HEK293 (cell line): ENCODE measurements at regions not wholly inside any gene's neighbourhood (a gene's known extent, or its start where the extent isn't known, plus 50 kb on each side); places are given as distances from the start of the nearest gene placed in this dataset.

ENCODE experiments used
- CTCF ChIA-PET: fragments of 350-600 bp; formaldehyde crosslinking; extraction: SDS; loops from one replicate; lab custom pipeline; 2021; ENCODE audit warnings: antibody characterized with exemption; lab: Yijun Ruan, JAX
- POLR2A ChIA-PET: fragments of 300-600 bp; formaldehyde crosslinking; extraction: SDS; loops from one replicate; lab custom pipeline; 2020; ENCODE audit warnings: antibody characterized with exemption, inconsistent platforms; lab: Yijun Ruan, JAX
- H3K27ac ChIP-seq: fragments of 200-500 bp; sonication (Bioruptor generic); 2 replicates; pipeline ENCODE4 v1.5.1; 2014; ENCODE audit warnings: low read depth, low read length, control low read depth, inconsistent platforms; ENCODE audit errors: extremely low read depth
- H3K36me3 ChIP-seq, 2 experiments: fragments of 200-500 bp in 1 of 2; sonication (Bioruptor generic) in 1 of 2; 1 replicate in 1 of 2; 2 replicates in 1 of 2; pipeline ENCODE4 v1.5.1; 2014 to 2017; ENCODE audit warnings: inconsistent platforms in 2 of 2, low read length in 2 of 2; ENCODE audit not compliant: control insufficient read depth in 2 of 2, insufficient read depth in 1 of 2
- H3K4me1 ChIP-seq: fragments of 200-500 bp; sonication (Bioruptor generic); 2 replicates; pipeline ENCODE4 v1.5.1; 2014; ENCODE audit warnings: mild to moderate bottlenecking, low read length, inconsistent platforms; ENCODE audit not compliant: control insufficient read depth, insufficient read depth
- H3K4me3 ChIP-seq: 2 replicates; pipeline ENCODE4 v1.5.1; 2011; ENCODE audit warnings: low read depth, mild to moderate bottlenecking, control low read depth, low read length, moderate library complexity
- H3K9me3 ChIP-seq: fragments of 200-500 bp; sonication (Bioruptor generic); 2 replicates; pipeline ENCODE4 v1.5.1; 2014; ENCODE audit warnings: low read depth, low read length, inconsistent platforms; ENCODE audit not compliant: control insufficient read depth, insufficient read depth
- GFI1B ChIP-seq: fragments of 450-650 bp; formaldehyde crosslinking; IDR thresholded peaks from 2 replicates; pipeline ENCODE4 v1.5.1; 2016; ENCODE audit warnings: missing biosample characterization, missing genetic modification characterization
- HOXC10 ChIP-seq: sonication (generic); formaldehyde crosslinking; IDR thresholded peaks from 2 replicates; pipeline ENCODE4 v1.8.1; 2023; ENCODE audit warnings: mild to moderate bottlenecking, missing genetic modification reagents
- KLF9 ChIP-seq: fragments of 450-650 bp; formaldehyde crosslinking; IDR thresholded peaks from 2 replicates; pipeline ENCODE4 v1.5.1; 2016; ENCODE audit warnings: missing biosample characterization, missing genetic modification characterization, low read depth
- ZNF10 ChIP-seq: fragments of 450-650 bp; formaldehyde crosslinking; IDR thresholded peaks from 2 replicates; pipeline ENCODE4 v1.5.1; 2017; ENCODE audit warnings: missing biosample characterization, missing genetic modification characterization
- ZNF114 ChIP-seq: fragments of 450-650 bp; formaldehyde crosslinking; IDR thresholded peaks from 2 replicates; pipeline ENCODE4 v1.5.0; 2017; ENCODE audit warnings: missing biosample characterization, missing genetic modification characterization
- ZNF121 ChIP-seq: fragments of 450-650 bp; formaldehyde crosslinking; IDR thresholded peaks from 2 replicates; pipeline ENCODE4 v1.5.1; 2016; ENCODE audit warnings: missing biosample characterization, missing genetic modification characterization
- ZNF133 ChIP-seq: fragments of 450-650 bp; formaldehyde crosslinking; IDR thresholded peaks from 2 replicates; pipeline ENCODE4 v1.5.1; 2016; ENCODE audit warnings: missing biosample characterization, missing genetic modification characterization
- ZNF2 ChIP-seq: fragments of 450-650 bp; formaldehyde crosslinking; IDR thresholded peaks from 2 replicates; pipeline ENCODE4 v1.5.1; 2016; ENCODE audit warnings: missing biosample characterization, missing genetic modification characterization
- ZNF302 ChIP-seq: fragments of 450-650 bp; formaldehyde crosslinking; IDR thresholded peaks from 2 replicates; pipeline ENCODE4 v1.5.1; 2016; ENCODE audit warnings: missing biosample characterization, missing genetic modification characterization, low read depth
- ZNF398 ChIP-seq: fragments of 450-650 bp; formaldehyde crosslinking; IDR thresholded peaks from 2 replicates; pipeline ENCODE4 v1.5.1; 2017; ENCODE audit warnings: missing biosample characterization, missing genetic modification characterization
- ZNF558 ChIP-seq: fragments of 450-650 bp; formaldehyde crosslinking; IDR thresholded peaks from 2 replicates; pipeline ENCODE4 v1.5.1; 2016; ENCODE audit warnings: missing biosample characterization, missing genetic modification characterization
- ZNF571 ChIP-seq: fragments of 450-650 bp; formaldehyde crosslinking; IDR thresholded peaks from 2 replicates; pipeline ENCODE4 v1.5.0; 2017; ENCODE audit warnings: missing biosample characterization, missing genetic modification characterization
- ZNF585B ChIP-seq: fragments of 450-650 bp; formaldehyde crosslinking; IDR thresholded peaks from 2 replicates; pipeline ENCODE4 v1.5.1; 2016; ENCODE audit warnings: missing biosample characterization, missing genetic modification characterization
- ZNF610 ChIP-seq: fragments of 450-650 bp; formaldehyde crosslinking; IDR thresholded peaks from 2 replicates; pipeline ENCODE4 v1.5.1; 2016; ENCODE audit warnings: missing biosample characterization, missing genetic modification characterization, borderline replicate concordance
- ZNF624 ChIP-seq: fragments of 450-650 bp; formaldehyde crosslinking; IDR thresholded peaks from 2 replicates; pipeline ENCODE4 v1.5.1; 2017; ENCODE audit warnings: missing biosample characterization, missing genetic modification characterization
- ZNF658 ChIP-seq: fragments of 450-650 bp; formaldehyde crosslinking; IDR thresholded peaks from 2 replicates; pipeline ENCODE4; 2016; ENCODE audit warnings: missing biosample characterization, missing genetic modification characterization
- ZNF76 ChIP-seq: fragments of 450-650 bp; formaldehyde crosslinking; IDR thresholded peaks from 2 replicates; pipeline ENCODE4; 2016; ENCODE audit warnings: low read depth, missing biosample characterization, missing genetic modification characterization, borderline replicate concordance
- ZNF830 ChIP-seq: fragments of 450-650 bp; IDR thresholded peaks from 2 replicates; pipeline ENCODE4 v1.5.0; 2018; ENCODE audit warnings: missing biosample characterization, missing genetic modification characterization, low read depth, mild to moderate bottlenecking, moderate library complexity
- TF ChIP-seq, protein P1 (sequence below): fragments of 450-650 bp; formaldehyde crosslinking; IDR thresholded peaks from 2 replicates; pipeline ENCODE4 v1.5.1; 2016; ENCODE audit warnings: missing biosample characterization, missing genetic modification characterization
- TF ChIP-seq, protein P2 (sequence below): fragments of 450-650 bp; formaldehyde crosslinking; optimal IDR thresholded peaks from 2 replicates; pipeline ENCODE3; 2016; ENCODE audit warnings: missing biosample characterization, mild to moderate bottlenecking, missing genetic modification characterization
- TF ChIP-seq, protein P3 (sequence below): IDR thresholded peaks from 2 replicates; pipeline ENCODE4 v1.6.1; 2011; ENCODE audit warnings: mild to moderate bottlenecking, low read depth, low read length, borderline replicate concordance

GRCh38 chr5:135254183-135254582, 144.8 kb downstream of the MACROH2A1 start:
- TF ChIP-seq ZNF624 (no peak), ZNF114 (tag by site-specific recombination) (no peak), ZNF133 (tag by site-specific recombination) (no peak), HOXC10 (CRISPR knock-in tag) (no peak), ZNF10 (tag by site-specific recombination) (no peak), ZNF76 (tag by site-specific recombination) (no peak), ZNF830 (no peak), ZNF658 (tag by site-specific recombination) (no peak), ZNF121 (no peak)
- TF ChIP-seq, protein P1, sequence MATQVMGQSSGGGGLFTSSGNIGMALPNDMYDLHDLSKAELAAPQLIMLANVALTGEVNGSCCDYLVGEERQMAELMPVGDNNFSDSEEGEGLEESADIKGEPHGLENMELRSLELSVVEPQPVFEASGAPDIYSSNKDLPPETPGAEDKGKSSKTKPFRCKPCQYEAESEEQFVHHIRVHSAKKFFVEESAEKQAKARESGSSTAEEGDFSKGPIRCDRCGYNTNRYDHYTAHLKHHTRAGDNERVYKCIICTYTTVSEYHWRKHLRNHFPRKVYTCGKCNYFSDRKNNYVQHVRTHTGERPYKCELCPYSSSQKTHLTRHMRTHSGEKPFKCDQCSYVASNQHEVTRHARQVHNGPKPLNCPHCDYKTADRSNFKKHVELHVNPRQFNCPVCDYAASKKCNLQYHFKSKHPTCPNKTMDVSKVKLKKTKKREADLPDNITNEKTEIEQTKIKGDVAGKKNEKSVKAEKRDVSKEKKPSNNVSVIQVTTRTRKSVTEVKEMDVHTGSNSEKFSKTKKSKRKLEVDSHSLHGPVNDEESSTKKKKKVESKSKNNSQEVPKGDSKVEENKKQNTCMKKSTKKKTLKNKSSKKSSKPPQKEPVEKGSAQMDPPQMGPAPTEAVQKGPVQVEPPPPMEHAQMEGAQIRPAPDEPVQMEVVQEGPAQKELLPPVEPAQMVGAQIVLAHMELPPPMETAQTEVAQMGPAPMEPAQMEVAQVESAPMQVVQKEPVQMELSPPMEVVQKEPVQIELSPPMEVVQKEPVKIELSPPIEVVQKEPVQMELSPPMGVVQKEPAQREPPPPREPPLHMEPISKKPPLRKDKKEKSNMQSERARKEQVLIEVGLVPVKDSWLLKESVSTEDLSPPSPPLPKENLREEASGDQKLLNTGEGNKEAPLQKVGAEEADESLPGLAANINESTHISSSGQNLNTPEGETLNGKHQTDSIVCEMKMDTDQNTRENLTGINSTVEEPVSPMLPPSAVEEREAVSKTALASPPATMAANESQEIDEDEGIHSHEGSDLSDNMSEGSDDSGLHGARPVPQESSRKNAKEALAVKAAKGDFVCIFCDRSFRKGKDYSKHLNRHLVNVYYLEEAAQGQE (tag by site-specific recombination) = no peak
- H3K4me3 ChIP-seq = no peak overlapping the region
- ChIA-PET CTCF (interaction anchor here (0.7 to 1.5 kb wide), 3 partner anchors 50 to 307 kb away, joined by 3 to 4 read pairs (median 4); no protein-coding TSS in a partner anchor), POLR2A (no interaction called here)
- H3K36me3 ChIP-seq = no peaks in the 10 kb centered on the region
- H3K9me3 ChIP-seq = no peaks in the 10 kb centered on the region
- H3K4me1 ChIP-seq = no peaks in the 10 kb centered on the region
- no peak overlapping the region for H3K27ac ChIP-seq

DNA sequence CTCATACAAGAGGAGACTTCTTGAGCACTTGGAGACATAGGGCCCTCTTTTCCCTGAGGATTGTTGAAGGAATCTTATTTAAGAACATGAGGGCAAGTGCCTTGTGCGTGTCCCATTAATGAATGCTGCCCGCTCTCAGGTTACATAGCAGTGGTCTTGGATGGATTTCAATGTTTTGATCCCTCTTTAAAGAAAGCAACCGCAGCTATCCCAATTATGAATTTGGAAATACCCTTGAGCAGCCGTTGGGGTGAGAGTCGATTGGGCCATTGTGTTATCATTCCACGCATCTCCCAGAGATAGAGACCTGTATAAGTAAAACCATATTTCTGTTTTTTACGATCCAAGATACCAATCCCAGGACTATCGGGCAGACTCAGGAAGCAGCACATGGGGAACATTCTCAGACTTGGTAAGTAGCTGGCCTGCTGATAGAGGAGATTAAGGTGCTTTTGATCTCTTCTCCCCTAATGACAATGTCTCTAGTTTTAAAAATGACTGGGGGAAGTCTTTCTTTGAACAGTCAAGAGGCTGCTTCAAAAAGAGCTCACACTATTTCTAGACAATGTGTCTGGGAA, 145.3 kb downstream of the MACROH2A1 start:
- H3K27ac ChIP-seq = no peak overlapping the region
- no peak overlapping the region for H3K4me3 ChIP-seq
- no peaks in the 10 kb centered on the region for H3K36me3 ChIP-seq
- H3K9me3 ChIP-seq = no peaks in the 10 kb centered on the region
- TF ChIP-seq ZNF585B (no peak), ZNF302 (no peak), GFI1B (no peak), ZNF571 (no peak), ZNF2 (tag by site-specific recombination) (no peak), ZNF398 (tag by site-specific recombination) (no peak), KLF9 (tag by site-specific recombination) (no peak), ZNF610 (tag by site-specific recombination) (no peak), ZNF558 (tag by site-specific recombination) (no peak)
- TF ChIP-seq, protein P2, sequence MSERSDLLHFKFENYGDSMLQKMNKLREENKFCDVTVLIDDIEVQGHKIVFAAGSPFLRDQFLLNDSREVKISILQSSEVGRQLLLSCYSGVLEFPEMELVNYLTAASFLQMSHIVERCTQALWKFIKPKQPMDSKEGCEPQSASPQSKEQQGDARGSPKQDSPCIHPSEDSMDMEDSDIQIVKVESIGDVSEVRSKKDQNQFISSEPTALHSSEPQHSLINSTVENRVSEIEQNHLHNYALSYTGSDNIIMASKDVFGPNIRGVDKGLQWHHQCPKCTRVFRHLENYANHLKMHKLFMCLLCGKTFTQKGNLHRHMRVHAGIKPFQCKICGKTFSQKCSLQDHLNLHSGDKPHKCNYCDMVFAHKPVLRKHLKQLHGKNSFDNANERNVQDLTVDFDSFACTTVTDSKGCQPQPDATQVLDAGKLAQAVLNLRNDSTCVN (tag by site-specific recombination) = no peak
- TF ChIP-seq, protein P3, sequence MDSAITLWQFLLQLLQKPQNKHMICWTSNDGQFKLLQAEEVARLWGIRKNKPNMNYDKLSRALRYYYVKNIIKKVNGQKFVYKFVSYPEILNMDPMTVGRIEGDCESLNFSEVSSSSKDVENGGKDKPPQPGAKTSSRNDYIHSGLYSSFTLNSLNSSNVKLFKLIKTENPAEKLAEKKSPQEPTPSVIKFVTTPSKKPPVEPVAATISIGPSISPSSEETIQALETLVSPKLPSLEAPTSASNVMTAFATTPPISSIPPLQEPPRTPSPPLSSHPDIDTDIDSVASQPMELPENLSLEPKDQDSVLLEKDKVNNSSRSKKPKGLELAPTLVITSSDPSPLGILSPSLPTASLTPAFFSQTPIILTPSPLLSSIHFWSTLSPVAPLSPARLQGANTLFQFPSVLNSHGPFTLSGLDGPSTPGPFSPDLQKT = no peak
- ChIA-PET POLR2A (no interaction called here), CTCF (interaction anchor here (0.7 to 1.5 kb wide), 2 partner anchors 49 to 79 kb away, joined by 3 to 4 read pairs; no protein-coding TSS in a partner anchor)
- H3K4me1 ChIP-seq = no peaks in the 10 kb centered on the region
